ENCODE measurements at regions not wholly inside any gene's neighbourhood (a gene's known extent, or its start where the extent isn't known, plus 50 kb on each side); places are given as distances from the start of the nearest gene placed in this dataset.

DNA sequence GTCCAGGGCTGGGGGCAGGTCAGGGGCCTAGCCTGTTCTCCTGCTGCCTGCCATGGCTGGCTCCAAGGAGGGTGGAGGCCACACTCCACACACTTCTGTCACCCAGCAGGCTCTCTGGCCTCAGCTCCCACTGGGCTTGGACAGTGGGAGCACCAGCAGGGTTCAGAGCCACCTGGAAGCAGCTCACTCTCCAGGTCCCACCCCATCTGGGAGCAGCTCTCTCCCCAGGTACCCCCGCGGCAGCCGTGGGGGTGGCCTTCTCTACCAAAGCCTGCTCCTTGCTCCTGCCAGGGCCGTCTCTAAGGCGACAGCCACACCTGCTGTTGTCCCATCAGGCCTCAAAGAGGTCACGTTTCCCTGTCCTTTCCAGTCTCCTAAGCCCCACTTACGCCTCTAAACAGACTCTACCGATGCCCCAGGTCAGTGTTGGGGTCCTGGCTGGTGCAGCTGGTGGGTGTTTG is 142.5 kb upstream of the RET start:
- no peak overlapping the region for H3K27ac ChIP-seq (ENCODE audit: insufficient read depth, low read length)
- H3K36me3 ChIP-seq (ENCODE audit: control insufficient read depth, insufficient read depth, low read length) = no peaks in the 10 kb centered on the region

DNA sequence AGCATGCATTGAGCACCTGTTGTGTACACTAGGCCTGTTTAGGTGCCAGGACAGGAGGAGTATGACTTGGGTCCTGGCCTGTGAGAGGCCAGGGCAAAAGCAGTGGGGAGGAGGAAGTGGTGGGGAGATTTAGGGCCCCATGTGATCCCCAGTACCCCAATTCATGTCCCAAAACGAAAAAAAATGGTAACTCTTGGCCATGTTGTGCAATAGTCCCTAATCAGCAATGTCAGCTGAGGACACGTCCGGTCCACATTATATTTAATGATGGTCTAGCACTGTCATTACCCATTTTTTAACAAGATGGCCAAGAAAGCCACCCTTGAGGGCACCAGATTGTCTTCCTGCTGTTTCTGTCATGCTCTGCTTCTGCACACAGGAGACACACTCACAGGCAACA is 142.0 kb upstream of the RET start:
- no peaks in the 10 kb centered on the region for H4K20me1 ChIP-seq (ENCODE audit: control insufficient read depth, extremely low read depth, insufficient read depth, low read length)
- no peak overlapping the region for H3K9ac ChIP-seq (ENCODE audit: insufficient read depth, low read length)
- TF ChIP-seq EZH2 (IDR thresholded peaks at IDR 0.05; ENCODE audit: low read length, missing control alignments) = no peak
- TF ChIP-seq, protein P1, sequence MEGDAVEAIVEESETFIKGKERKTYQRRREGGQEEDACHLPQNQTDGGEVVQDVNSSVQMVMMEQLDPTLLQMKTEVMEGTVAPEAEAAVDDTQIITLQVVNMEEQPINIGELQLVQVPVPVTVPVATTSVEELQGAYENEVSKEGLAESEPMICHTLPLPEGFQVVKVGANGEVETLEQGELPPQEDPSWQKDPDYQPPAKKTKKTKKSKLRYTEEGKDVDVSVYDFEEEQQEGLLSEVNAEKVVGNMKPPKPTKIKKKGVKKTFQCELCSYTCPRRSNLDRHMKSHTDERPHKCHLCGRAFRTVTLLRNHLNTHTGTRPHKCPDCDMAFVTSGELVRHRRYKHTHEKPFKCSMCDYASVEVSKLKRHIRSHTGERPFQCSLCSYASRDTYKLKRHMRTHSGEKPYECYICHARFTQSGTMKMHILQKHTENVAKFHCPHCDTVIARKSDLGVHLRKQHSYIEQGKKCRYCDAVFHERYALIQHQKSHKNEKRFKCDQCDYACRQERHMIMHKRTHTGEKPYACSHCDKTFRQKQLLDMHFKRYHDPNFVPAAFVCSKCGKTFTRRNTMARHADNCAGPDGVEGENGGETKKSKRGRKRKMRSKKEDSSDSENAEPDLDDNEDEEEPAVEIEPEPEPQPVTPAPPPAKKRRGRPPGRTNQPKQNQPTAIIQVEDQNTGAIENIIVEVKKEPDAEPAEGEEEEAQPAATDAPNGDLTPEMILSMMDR (conservative IDR thresholded peaks at IDR 0.05 in 1 of 2, IDR thresholded peaks at IDR 0.05 in 1 of 2; ENCODE audit: low read depth in 1 of 2, low read length in 2 of 2) = no peak
- H3K9me3 ChIP-seq (ENCODE audit: control insufficient read depth, insufficient read depth, low read depth, low read length) = no peaks in the 10 kb centered on the region
- H3K27me3 ChIP-seq (ENCODE audit: control insufficient read depth, insufficient read depth, low read length) = peaks cover 6% of the 10 kb centered on the region
- H3K4me1 ChIP-seq (ENCODE audit: control insufficient read depth, extremely low read depth, insufficient read depth, low read length) = no peaks in the 10 kb centered on the region
- H2AFZ ChIP-seq (ENCODE audit: low read length) = no peak overlapping the region
- H3K4me3 ChIP-seq (replicated peaks in 1 of 4; ENCODE audit: control extremely low read depth in 1 of 4, insufficient read depth in 1 of 4, low read depth in 3 of 4, low read length in 4 of 4) = no peak overlapping the region
- no peak overlapping the region for H3K4me2 ChIP-seq (ENCODE audit: extremely low read depth, insufficient read depth, low read length)
- no peaks in the 10 kb centered on the region for H3K36me3 ChIP-seq (ENCODE audit: control insufficient read depth, insufficient read depth, low read length)
- DNase-seq (ENCODE audit: low read depth in 2 of 2) = no peak
- H3K27ac ChIP-seq (ENCODE audit: insufficient read depth, low read length) = no peak overlapping the region
- no peaks in the 10 kb centered on the region for H3K79me2 ChIP-seq (ENCODE audit: control insufficient read depth, insufficient read depth, low read length)

More for the DNA sequence above, 142.5 kb upstream of the RET start:
- no peaks in the 10 kb centered on the region for H3K79me2 ChIP-seq (ENCODE audit: control insufficient read depth, insufficient read depth, low read length)
- no peaks in the 10 kb centered on the region for H3K4me1 ChIP-seq (ENCODE audit: control insufficient read depth, extremely low read depth, insufficient read depth, low read length)
- H3K9me3 ChIP-seq (ENCODE audit: control insufficient read depth, insufficient read depth, low read depth, low read length) = no peaks in the 10 kb centered on the region
- no peak overlapping the region for H3K4me3 ChIP-seq (replicated peaks in 1 of 4; ENCODE audit: control extremely low read depth in 1 of 4, insufficient read depth in 1 of 4, low read depth in 3 of 4, low read length in 4 of 4)
- H3K9ac ChIP-seq (ENCODE audit: insufficient read depth, low read length) = no peak overlapping the region
- no peak for DNase-seq (ENCODE audit: low read depth in 2 of 2)
- no peaks in the 10 kb centered on the region for H4K20me1 ChIP-seq (ENCODE audit: control insufficient read depth, extremely low read depth, insufficient read depth, low read length)
- no peak overlapping the region for H3K4me2 ChIP-seq (ENCODE audit: extremely low read depth, insufficient read depth, low read length)
- peaks cover 6% of the 10 kb centered on the region for H3K27me3 ChIP-seq (ENCODE audit: control insufficient read depth, insufficient read depth, low read length)
- TF ChIP-seq, protein P1 (conservative IDR thresholded peaks at IDR 0.05 in 1 of 2, IDR thresholded peaks at IDR 0.05 in 1 of 2; ENCODE audit: low read depth in 1 of 2, low read length in 2 of 2) = no peak
- TF ChIP-seq EZH2 (IDR thresholded peaks at IDR 0.05; ENCODE audit: low read length, missing control alignments) = no peak
- H2AFZ ChIP-seq (ENCODE audit: low read length) = no peak overlapping the region

DNA sequence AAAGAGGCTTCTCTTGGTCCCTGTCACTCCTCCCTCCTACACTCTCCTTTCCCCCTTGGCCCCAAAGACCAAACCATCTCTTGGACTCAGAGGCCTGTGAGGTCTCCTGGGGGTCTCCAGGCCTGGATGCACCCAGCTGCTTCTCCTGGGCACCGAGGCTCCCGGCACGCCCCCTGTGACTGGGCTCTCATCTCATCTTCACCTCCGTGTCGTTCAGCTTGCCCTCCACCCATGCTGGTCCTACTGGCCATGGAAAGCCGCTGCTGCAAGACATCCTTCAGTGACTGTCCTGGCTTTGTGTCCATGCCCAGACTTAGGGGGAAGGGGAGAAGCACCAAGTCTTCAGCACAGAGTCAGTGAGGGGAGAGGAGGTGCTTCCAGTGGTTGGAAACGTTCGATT is 141.4 kb upstream of the RET start:
- Histone ChIP-seq H3K9me3 (ENCODE audit: control insufficient read depth, insufficient read depth, low read depth, low read length) (no peaks in the 10 kb centered on the region), H3K9ac (ENCODE audit: insufficient read depth, low read length) (no peak overlapping the region), H3K4me2 (ENCODE audit: extremely low read depth, insufficient read depth, low read length) (no peak overlapping the region), H3K36me3 (ENCODE audit: control insufficient read depth, insufficient read depth, low read length) (no peaks in the 10 kb centered on the region), H4K20me1 (ENCODE audit: control insufficient read depth, extremely low read depth, insufficient read depth, low read length) (no peaks in the 10 kb centered on the region), H3K27ac (ENCODE audit: insufficient read depth, low read length) (no peak overlapping the region), H3K79me2 (ENCODE audit: control insufficient read depth, insufficient read depth, low read length) (no peaks in the 10 kb centered on the region), H3K27me3 (ENCODE audit: control insufficient read depth, insufficient read depth, low read length) (peaks cover 6% of the 10 kb centered on the region), H2AFZ (ENCODE audit: low read length) (no peak overlapping the region), H3K4me3 (replicated peaks in 1 of 4; ENCODE audit: control extremely low read depth in 1 of 4, insufficient read depth in 1 of 4, low read depth in 3 of 4, low read length in 4 of 4) (no peak overlapping the region), H3K4me1 (ENCODE audit: control insufficient read depth, extremely low read depth, insufficient read depth, low read length) (no peaks in the 10 kb centered on the region)
- TF ChIP-seq, protein P1 (conservative IDR thresholded peaks at IDR 0.05 in 1 of 2, IDR thresholded peaks at IDR 0.05 in 1 of 2; ENCODE audit: low read depth in 1 of 2, low read length in 2 of 2) = no peak
- TF ChIP-seq EZH2 (IDR thresholded peaks at IDR 0.05; ENCODE audit: low read length, missing control alignments) = no peak
- no peak for DNase-seq (ENCODE audit: low read depth in 2 of 2)
